ENCODE measurements at regions not wholly inside any gene's neighbourhood (a gene's known extent, or its start where the extent isn't known, plus 50 kb on each side); places are given as distances from the start of the nearest gene placed in this dataset.

DNA sequence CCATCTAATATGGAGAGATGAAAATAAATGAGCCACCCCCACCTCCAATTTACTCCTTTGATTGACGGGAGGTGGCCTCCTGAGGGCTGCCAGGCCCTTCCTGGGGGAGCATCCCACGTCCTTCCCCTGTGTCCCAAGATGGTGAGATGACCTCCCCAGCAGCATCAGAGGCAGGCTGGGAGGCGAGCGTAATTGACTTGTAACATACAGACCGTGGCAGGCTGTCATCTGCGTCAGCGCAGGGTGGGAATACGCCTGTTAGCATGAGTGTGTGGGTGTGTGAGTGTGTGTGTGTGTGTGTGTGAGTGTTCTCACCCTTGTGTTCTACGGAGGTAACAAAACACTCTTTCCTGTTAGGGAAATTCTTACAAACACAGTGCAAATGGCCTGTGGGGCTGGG is 156.9 kb upstream of the CIBAR2 start:
- Histone ChIP-seq H3K27ac (ENCODE audit: control insufficient read depth, insufficient read depth, low read length) (no peak overlapping the region), H3K9ac (ENCODE audit: control insufficient read depth, extremely low read depth, insufficient read depth, low read length) (no peak overlapping the region), H3K36me3 (ENCODE audit: control insufficient read depth in 2 of 2, extremely low read depth in 1 of 2, insufficient read depth in 2 of 2, low read length in 2 of 2) (no peaks in the 10 kb centered on the region), H3K4me3 (ENCODE audit: control insufficient read depth in 2 of 3, extremely low read depth in 1 of 3, insufficient read depth in 2 of 3, low read depth in 1 of 3, low read length in 3 of 3) (no peak overlapping the region), H3K4me2 (ENCODE audit: control insufficient read depth, extremely low read depth, insufficient read depth, low read depth, low read length) (no peak overlapping the region), H3K79me2 (ENCODE audit: control insufficient read depth, insufficient read depth, low read length) (no peaks in the 10 kb centered on the region), H3K27me3 (ENCODE audit: control insufficient read depth, extremely low read depth, insufficient read depth, low read length) (no peaks in the 10 kb centered on the region), H4K20me1 (ENCODE audit: control insufficient read depth, extremely low read depth, insufficient read depth, low read length) (no peaks in the 10 kb centered on the region), H2AFZ (ENCODE audit: control insufficient read depth, low read length) (no peak overlapping the region), H3K9me1 (ENCODE audit: control insufficient read depth, extremely low read depth, insufficient read depth, low read length) (no peaks in the 10 kb centered on the region), H3K9me3 (ENCODE audit: control insufficient read depth, low read depth, low read length) (no peaks in the 10 kb centered on the region), H3K4me1 (ENCODE audit: control insufficient read depth, extremely low read depth, insufficient read depth, low read length) (no peaks in the 10 kb centered on the region)
- no peak for TF ChIP-seq EZH2 (IDR thresholded peaks at IDR 0.05; ENCODE audit: low read length)
- TF ChIP-seq, protein P1, sequence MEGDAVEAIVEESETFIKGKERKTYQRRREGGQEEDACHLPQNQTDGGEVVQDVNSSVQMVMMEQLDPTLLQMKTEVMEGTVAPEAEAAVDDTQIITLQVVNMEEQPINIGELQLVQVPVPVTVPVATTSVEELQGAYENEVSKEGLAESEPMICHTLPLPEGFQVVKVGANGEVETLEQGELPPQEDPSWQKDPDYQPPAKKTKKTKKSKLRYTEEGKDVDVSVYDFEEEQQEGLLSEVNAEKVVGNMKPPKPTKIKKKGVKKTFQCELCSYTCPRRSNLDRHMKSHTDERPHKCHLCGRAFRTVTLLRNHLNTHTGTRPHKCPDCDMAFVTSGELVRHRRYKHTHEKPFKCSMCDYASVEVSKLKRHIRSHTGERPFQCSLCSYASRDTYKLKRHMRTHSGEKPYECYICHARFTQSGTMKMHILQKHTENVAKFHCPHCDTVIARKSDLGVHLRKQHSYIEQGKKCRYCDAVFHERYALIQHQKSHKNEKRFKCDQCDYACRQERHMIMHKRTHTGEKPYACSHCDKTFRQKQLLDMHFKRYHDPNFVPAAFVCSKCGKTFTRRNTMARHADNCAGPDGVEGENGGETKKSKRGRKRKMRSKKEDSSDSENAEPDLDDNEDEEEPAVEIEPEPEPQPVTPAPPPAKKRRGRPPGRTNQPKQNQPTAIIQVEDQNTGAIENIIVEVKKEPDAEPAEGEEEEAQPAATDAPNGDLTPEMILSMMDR (optimal IDR thresholded peaks at IDR 0.05 in 1 of 3, IDR thresholded peaks at IDR 0.05 in 1 of 3, conservative IDR thresholded peaks at IDR 0.05 in 1 of 3; ENCODE audit: extremely low read depth in 1 of 3, insufficient read depth in 2 of 3, low read length in 3 of 3) = no peak
- no peak for FAIRE-seq
- DNase-seq (ENCODE audit: low read depth, low spot score) = no peak
- dilution Hi-C loops (cut with MboI; ENCODE audit: extremely low pct_ligation_motif_present, low sequenced_read_pairs) = no loop called here

DNA sequence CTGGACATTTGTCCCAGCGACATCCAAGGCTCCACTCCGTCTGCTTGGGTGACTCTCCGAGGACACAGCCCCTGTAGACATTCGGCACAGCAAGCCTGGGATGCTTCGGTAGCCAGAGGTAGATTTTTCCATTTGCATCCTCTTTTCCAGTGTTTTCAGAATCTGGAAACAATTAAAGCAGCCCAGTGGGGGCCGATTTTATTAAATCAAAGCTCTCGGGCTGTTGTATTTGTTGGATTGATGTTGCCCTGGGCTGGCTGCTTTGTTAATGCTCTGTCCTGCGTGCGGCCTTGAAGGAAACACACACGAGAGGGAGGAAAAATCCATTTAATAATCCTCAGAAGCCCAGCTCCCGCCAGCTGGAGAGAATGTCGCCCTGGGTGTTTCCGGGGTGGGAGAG is 158.1 kb upstream of the CIBAR2 start:
- H3K27me3 ChIP-seq (ENCODE audit: control insufficient read depth, extremely low read depth, insufficient read depth, low read length) = no peaks in the 10 kb centered on the region
- no peaks in the 10 kb centered on the region for H3K9me1 ChIP-seq (ENCODE audit: control insufficient read depth, extremely low read depth, insufficient read depth, low read length)
- no peak overlapping the region for H3K4me2 ChIP-seq (ENCODE audit: control insufficient read depth, extremely low read depth, insufficient read depth, low read depth, low read length)
- H3K4me1 ChIP-seq (ENCODE audit: control insufficient read depth, extremely low read depth, insufficient read depth, low read length) = no peaks in the 10 kb centered on the region
- no peak for FAIRE-seq
- no peaks in the 10 kb centered on the region for H3K9me3 ChIP-seq (ENCODE audit: control insufficient read depth, low read depth, low read length)
- H3K27ac ChIP-seq (ENCODE audit: control insufficient read depth, insufficient read depth, low read length) = no peak overlapping the region
- peaks cover 2% of the 10 kb centered on the region for H4K20me1 ChIP-seq (ENCODE audit: control insufficient read depth, extremely low read depth, insufficient read depth, low read length)
- H2AFZ ChIP-seq (ENCODE audit: control insufficient read depth, low read length) = no peak overlapping the region
- dilution Hi-C loops (cut with MboI; ENCODE audit: extremely low pct_ligation_motif_present, low sequenced_read_pairs) = no loop called here
- no peak for TF ChIP-seq EZH2 (IDR thresholded peaks at IDR 0.05; ENCODE audit: low read length)
- TF ChIP-seq, protein P1 (optimal IDR thresholded peaks at IDR 0.05 in 1 of 3, IDR thresholded peaks at IDR 0.05 in 1 of 3, conservative IDR thresholded peaks at IDR 0.05 in 1 of 3; ENCODE audit: extremely low read depth in 1 of 3, insufficient read depth in 2 of 3, low read length in 3 of 3) = no peak
- H3K79me2 ChIP-seq (ENCODE audit: control insufficient read depth, insufficient read depth, low read length) = no peaks in the 10 kb centered on the region
- no peak overlapping the region for H3K9ac ChIP-seq (ENCODE audit: control insufficient read depth, extremely low read depth, insufficient read depth, low read length)
- H3K36me3 ChIP-seq (ENCODE audit: control insufficient read depth in 2 of 2, extremely low read depth in 1 of 2, insufficient read depth in 2 of 2, low read length in 2 of 2) = no peaks in the 10 kb centered on the region
- no peak overlapping the region for H3K4me3 ChIP-seq (ENCODE audit: control insufficient read depth in 2 of 3, extremely low read depth in 1 of 3, insufficient read depth in 2 of 3, low read depth in 1 of 3, low read length in 3 of 3)
- DNase-seq (ENCODE audit: low read depth, low spot score) = no peak
